H1 (cell line): ENCODE measurements at regions not wholly inside any gene's neighbourhood (a gene's known extent, or its start where the extent isn't known, plus 50 kb on each side); places are given as distances from the start of the nearest gene placed in this dataset.

Source experiments
- CTCF ChIA-PET: fragments of 300-600 bp; sonication (Branson Sonifier 250); formaldehyde crosslinking; loops from one replicate; lab custom pipeline; 2021; ENCODE audit not compliant: partially characterized antibody; lab: Charles Lee
- POLR2A ChIA-PET: fragments of 300-600 bp; sonication (Branson Sonifier 250); formaldehyde crosslinking; loops from one replicate; lab custom pipeline; 2021; ENCODE audit warnings: inconsistent platforms; ENCODE audit not compliant: partially characterized antibody; lab: Charles Lee
- DNase-seq, 2 experiments: peaks; one replicate each; pipeline versions ENCODE4 v3.0.0 to v3.0.0-alpha.2; 2010 to 2022; ENCODE audit warnings: low spot score in 2 of 2, low read depth in 1 of 2, mixed read lengths in 1 of 2
- FAIRE-seq: peaks from 2 replicates; lab custom pipeline; 2011; peaks lifted over from hg19 to GRCh38; lab: Jason Lieb, UNC
- H2AFZ ChIP-seq: 2 replicates; pipeline ENCODE4 v1.8.1; 2012; ENCODE audit warnings: low read length, inconsistent platforms
- H2AK5ac ChIP-seq: 2 replicates; pipeline ENCODE4 v1.6.1; 2013; ENCODE audit warnings: low read depth, low read length
- H2BK120ac ChIP-seq: replicated peaks from 2 replicates; pipeline ENCODE3; 2013; ENCODE audit warnings: low read depth, low read length, inconsistent platforms
- H2BK12ac ChIP-seq: 2 replicates; pipeline ENCODE4 v1.6.1; 2013; ENCODE audit warnings: low read depth, low read length
- H2BK15ac ChIP-seq: 2 replicates; pipeline ENCODE4 v1.6.1; 2013; ENCODE audit warnings: low read length
- H2BK20ac ChIP-seq: 2 replicates; pipeline ENCODE4 v1.6.1; 2013; ENCODE audit warnings: low read length
- H2BK5ac ChIP-seq: 2 replicates; pipeline ENCODE4 v1.6.1; 2013; ENCODE audit warnings: low read depth, low read length
- H3K14ac ChIP-seq: 2 replicates; pipeline ENCODE4 v1.6.1; 2013; ENCODE audit warnings: inconsistent platforms; ENCODE audit not compliant: insufficient read length
- H3K18ac ChIP-seq: 2 replicates; pipeline ENCODE4 v1.6.1; 2013; ENCODE audit warnings: low read length; ENCODE audit errors: extremely low read depth
- H3K23ac ChIP-seq: 2 replicates; pipeline ENCODE4 v1.6.1; 2013; ENCODE audit warnings: inconsistent platforms; ENCODE audit not compliant: insufficient read length
- H3K23me2 ChIP-seq: 2 replicates; pipeline ENCODE4 v1.6.1; 2013; ENCODE audit warnings: low read depth, low read length
- H3K27ac ChIP-seq: 2 replicates; pipeline ENCODE4 v1.6.1; 2011; ENCODE audit warnings: low read depth, low read length, inconsistent platforms
- H3K27me3 ChIP-seq, 4 experiments: replicated peaks in 1 of 4; 1 replicate in 1 of 4; 2 replicates in 3 of 4; pipeline versions ENCODE4 v1.6.1 to v1.8.1; 2011 to 2013; ENCODE audit warnings: low read length in 3 of 4, mild to moderate bottlenecking in 3 of 4, inconsistent platforms in 2 of 4, mixed read lengths in 2 of 4, moderate library complexity in 1 of 4; ENCODE audit not compliant: control insufficient read depth in 3 of 4, insufficient read depth in 3 of 4; ENCODE audit errors: extremely low read depth in 1 of 4
- H3K36me3 ChIP-seq, 4 experiments: 2 replicates each; pipeline versions ENCODE4 v1.6.1 to v1.8.1; 2011 to 2013; ENCODE audit warnings: mild to moderate bottlenecking in 4 of 4, low read length in 3 of 4, moderate library complexity in 2 of 4, control low read depth in 1 of 4, inconsistent platforms in 1 of 4; ENCODE audit not compliant: insufficient read depth in 4 of 4, control insufficient read depth in 2 of 4
- H3K4ac ChIP-seq: replicated peaks from 2 replicates; pipeline ENCODE3; 2013; ENCODE audit warnings: low read length, low read depth, mixed read lengths, inconsistent platforms; ENCODE audit not compliant: insufficient read length
- H3K4me1 ChIP-seq, 4 experiments: replicated peaks in 1 of 4; 1 replicate in 1 of 4; 2 replicates in 3 of 4; pipeline versions ENCODE4 v1.6.1 to v1.8.1; 2011 to 2013; ENCODE audit warnings: low read length in 3 of 4, inconsistent platforms in 2 of 4, mixed read lengths in 1 of 4; ENCODE audit not compliant: insufficient read depth in 4 of 4, control insufficient read depth in 3 of 4
- H3K4me2 ChIP-seq, 2 experiments: 2 replicates each; pipeline versions ENCODE4 v1.6.1 to v1.8.1; 2011 to 2013; ENCODE audit warnings: low read depth in 2 of 2, low read length in 2 of 2, control low read depth in 1 of 2, inconsistent platforms in 1 of 2, mild to moderate bottlenecking in 1 of 2; ENCODE audit not compliant: insufficient read depth in 1 of 2
- H3K4me3 ChIP-seq, 4 experiments: fragments of 200-600, 300-600 bp in 1 of 4; sonication (generic), shearing (Covaris generic), sonication (Bioruptor Twin) in 1 of 4; 2 replicates each; pipeline versions ENCODE4 v1.5.1 to v1.8.1; 2011 to 2016; ENCODE audit warnings: low read length in 4 of 4, low read depth in 3 of 4, control low read depth in 2 of 4, inconsistent platforms in 2 of 4, mild to moderate bottlenecking in 2 of 4, mixed read lengths in 1 of 4, moderate library complexity in 1 of 4; ENCODE audit not compliant: insufficient read depth in 2 of 4; ENCODE audit errors: extremely low read depth in 1 of 4
- H3K56ac ChIP-seq: replicated peaks from 2 replicates; pipeline ENCODE3; 2013; ENCODE audit warnings: low read depth, mild to moderate bottlenecking, mixed read lengths, low read length, inconsistent platforms; ENCODE audit not compliant: insufficient read length
- H3K79me1 ChIP-seq: 2 replicates; pipeline ENCODE4 v1.6.1; 2013; ENCODE audit warnings: low read depth, low read length, control low read depth
- H3K79me2 ChIP-seq, 2 experiments: 2 replicates each; pipeline versions ENCODE4 v1.6.1 to v1.8.1; 2012 to 2013; ENCODE audit warnings: low read length in 2 of 2, mild to moderate bottlenecking in 2 of 2, inconsistent platforms in 1 of 2; ENCODE audit not compliant: insufficient read depth in 2 of 2, control insufficient read depth in 1 of 2
- H3K9ac ChIP-seq, 4 experiments: replicated peaks in 1 of 4; 1 replicate in 1 of 4; 2 replicates in 3 of 4; pipeline versions ENCODE4 v1.6.1 to v1.8.1; 2011 to 2013; ENCODE audit warnings: low read depth in 3 of 4, low read length in 3 of 4, control low read depth in 2 of 4, mild to moderate bottlenecking in 2 of 4, moderate library complexity in 2 of 4, inconsistent platforms in 1 of 4; ENCODE audit errors: extremely low read depth in 1 of 4
- H3K9me3 ChIP-seq, 2 experiments: 2 replicates each; pipeline versions ENCODE4 v1.6.1 to v1.8.1; 2012 to 2013; ENCODE audit warnings: mild to moderate bottlenecking in 2 of 2, moderate library complexity in 2 of 2, control low read depth in 1 of 2, inconsistent platforms in 1 of 2, low read depth in 1 of 2, low read length in 1 of 2, mixed read lengths in 1 of 2; ENCODE audit not compliant: insufficient read depth in 2 of 2
- H4K20me1 ChIP-seq, 2 experiments: replicated peaks in 1 of 2; 2 replicates each; pipeline versions ENCODE3 to v1.8.1; 2011 to 2013; ENCODE audit warnings: inconsistent platforms in 2 of 2, low read length in 2 of 2, mild to moderate bottlenecking in 1 of 2; ENCODE audit not compliant: insufficient read depth in 2 of 2, control insufficient read depth in 1 of 2
- H4K5ac ChIP-seq: 2 replicates; pipeline ENCODE4 v1.6.1; 2013; ENCODE audit warnings: low read length, low read depth, mixed read lengths, inconsistent platforms; ENCODE audit not compliant: insufficient read length
- H4K8ac ChIP-seq: 2 replicates; pipeline ENCODE4 v1.8.0; 2013; ENCODE audit warnings: mild to moderate bottlenecking, moderate library complexity, low read length, inconsistent platforms; ENCODE audit not compliant: insufficient read depth; ENCODE audit errors: extremely low read depth
- H4K91ac ChIP-seq: replicated peaks from 2 replicates; pipeline ENCODE3; 2013; ENCODE audit warnings: low read length, mixed read lengths, inconsistent platforms; ENCODE audit not compliant: insufficient read length
- RXRA ChIP-seq: IDR thresholded peaks from 2 replicates; pipeline ENCODE4 v1.6.1; 2011; ENCODE audit warnings: low read depth, mild to moderate bottlenecking, low read length, moderate library complexity; ENCODE audit not compliant: insufficient read depth
- WGBS, 2 experiments: shearing (Covaris generic) in 1 of 2; methylation state at CpG; one replicate each; pipeline versions ENCODE4 v1.1.6 to v1.1.7; 2013 to 2015; ENCODE audit warnings: low lambda C conversion rate in 2 of 2, mixed read lengths in 2 of 2, inconsistent platforms in 1 of 2, low coverage in 1 of 2, missing lambda C conversion rate in 1 of 2; ENCODE audit not compliant: insufficient replicate concordance in 2 of 2, insufficient coverage in 1 of 2, insufficient read length in 1 of 2; ENCODE audit errors: extremely low coverage in 1 of 2, missing lambda C conversion rate in 1 of 2; 5-methylcytosine and 5-hydroxymethylcytosine counted together

DNA sequence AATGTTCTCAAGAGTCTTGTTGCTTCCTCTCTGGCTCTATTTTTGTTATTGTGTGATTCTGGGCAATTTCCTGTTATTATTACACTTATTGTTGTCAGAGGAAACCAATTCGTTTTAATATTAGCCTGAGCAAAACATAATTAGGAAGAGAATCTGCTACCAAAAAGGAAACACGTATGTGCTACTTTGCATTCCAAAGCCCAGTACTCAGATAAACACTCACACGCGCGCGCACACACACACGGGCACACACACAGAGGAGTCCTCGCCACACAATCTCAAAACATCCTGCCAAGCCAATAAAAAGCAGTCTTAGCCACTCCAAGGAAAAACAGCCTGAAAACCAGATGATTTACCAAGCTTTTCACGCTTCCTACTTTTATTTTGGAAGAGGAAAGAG lies 400.7 kb downstream of the NUAK1 start:
- Histone ChIP-seq H3K14ac (no peak overlapping the region), H3K56ac (no peak overlapping the region), H3K9me3 (no peaks in the 10 kb centered on the region), H4K8ac (no peak overlapping the region), H3K23ac (no peak overlapping the region), H3K27ac (no peak overlapping the region), H3K18ac (no peak overlapping the region), H2BK20ac (no peak overlapping the region), H3K27me3 (no peaks in the 10 kb centered on the region), H3K23me2 (no peaks in the 10 kb centered on the region), H3K79me2 (no peaks in the 10 kb centered on the region), H3K36me3 (no peaks in the 10 kb centered on the region), H3K79me1 (no peaks in the 10 kb centered on the region), H2BK15ac (no peak overlapping the region), H3K4me1 (peaks cover 0 to 12% (median 10%) of the 10 kb centered on the region in 4 experiments; a peak in 4 of 7 replicates), H2AFZ (no peak overlapping the region), H3K4me3 (no peak overlapping the region), H2BK120ac (no peak overlapping the region), H4K91ac (no peak overlapping the region), H2BK12ac (no peak overlapping the region), H3K9ac (no peak overlapping the region), H3K4me2 (no peak overlapping the region), H3K4ac (no peak overlapping the region), H2BK5ac (no peak overlapping the region), H4K5ac (no peak overlapping the region), H2AK5ac (no peak overlapping the region), H4K20me1 (no peaks in the 10 kb centered on the region)
- FAIRE-seq (no peak), DNase-seq (no peak)
- POLR2A ChIA-PET, result no interaction called here
- WGBS, 2 experiments, result 84% methylated on average over 9 of the region's 9 CpGs; no CpG with 5 or more reads in 1 of the 2 experiments
- CTCF ChIA-PET, result interaction anchor here (1.1 kb wide), 1 partner anchor 33 kb away, joined by 3 read pairs; no protein-coding TSS in a partner anchor
- TF ChIP-seq RXRA, result no peak
